Esophagus muscularis mucosa (tissue), 4 donors: ENCODE measurements at regions not wholly inside any gene's neighbourhood (a gene's known extent, or its start where the extent isn't known, plus 50 kb on each side); places are given as distances from the start of the nearest gene placed in this dataset.

Experiments
- EP300 ChIP-seq: sonication (generic); formaldehyde crosslinking; IDR thresholded peaks from one replicate; pipeline ENCODE4 v1.6.1; 2017; ENCODE audit warnings: antibody characterized with exemption
- POLR2A ChIP-seq: fragments of 450-650 bp; IDR thresholded peaks from one replicate; pipeline ENCODE4 v1.6.1; 2017; ENCODE audit warnings: antibody characterized with exemption, moderate library complexity, mild to moderate bottlenecking, low read depth
- POLR2AphosphoS5 ChIP-seq, 2 donors: sonication (generic); formaldehyde crosslinking; IDR thresholded peaks; one replicate each; pipeline ENCODE4 v1.6.1; 2017; ENCODE audit warnings: antibody characterized with exemption in 2 of 2
- TF ChIP-seq, protein P1 (sequence below), 3 experiments: fragments of 200-600 bp in 2 of 3; fragments of 450-650 bp in 1 of 3; sonication (generic) in 2 of 3; IDR thresholded peaks; one replicate each; pipeline ENCODE4 v1.5.1; 2017 to 2019; ENCODE audit warnings: antibody characterized with exemption in 3 of 3, mild to moderate bottlenecking in 2 of 3, moderate library complexity in 1 of 3

DNA sequence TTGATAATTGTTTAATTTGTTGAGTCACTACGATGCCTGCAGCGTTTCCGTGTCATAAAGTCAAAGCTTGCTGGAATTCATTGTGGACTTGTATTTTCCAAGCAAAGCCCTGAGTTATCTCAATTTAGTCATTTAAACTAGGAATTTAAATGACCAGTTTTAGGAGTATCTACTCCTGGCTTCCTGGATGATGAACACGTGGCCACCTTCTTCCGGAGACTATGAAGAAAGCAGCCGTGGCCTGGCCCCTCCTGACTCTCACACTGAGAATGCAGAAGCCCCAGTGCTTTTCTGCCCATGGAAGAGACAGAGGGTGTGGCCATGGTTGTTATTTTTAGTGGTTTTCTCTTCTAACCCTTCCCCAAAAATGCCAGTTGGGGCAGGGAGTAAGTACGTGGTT, 250.7 kb upstream of the GATB start:
- TF ChIP-seq, protein P1, sequence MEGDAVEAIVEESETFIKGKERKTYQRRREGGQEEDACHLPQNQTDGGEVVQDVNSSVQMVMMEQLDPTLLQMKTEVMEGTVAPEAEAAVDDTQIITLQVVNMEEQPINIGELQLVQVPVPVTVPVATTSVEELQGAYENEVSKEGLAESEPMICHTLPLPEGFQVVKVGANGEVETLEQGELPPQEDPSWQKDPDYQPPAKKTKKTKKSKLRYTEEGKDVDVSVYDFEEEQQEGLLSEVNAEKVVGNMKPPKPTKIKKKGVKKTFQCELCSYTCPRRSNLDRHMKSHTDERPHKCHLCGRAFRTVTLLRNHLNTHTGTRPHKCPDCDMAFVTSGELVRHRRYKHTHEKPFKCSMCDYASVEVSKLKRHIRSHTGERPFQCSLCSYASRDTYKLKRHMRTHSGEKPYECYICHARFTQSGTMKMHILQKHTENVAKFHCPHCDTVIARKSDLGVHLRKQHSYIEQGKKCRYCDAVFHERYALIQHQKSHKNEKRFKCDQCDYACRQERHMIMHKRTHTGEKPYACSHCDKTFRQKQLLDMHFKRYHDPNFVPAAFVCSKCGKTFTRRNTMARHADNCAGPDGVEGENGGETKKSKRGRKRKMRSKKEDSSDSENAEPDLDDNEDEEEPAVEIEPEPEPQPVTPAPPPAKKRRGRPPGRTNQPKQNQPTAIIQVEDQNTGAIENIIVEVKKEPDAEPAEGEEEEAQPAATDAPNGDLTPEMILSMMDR (IDR thresholded peaks at IDR 0.05): no peak
- TF ChIP-seq POLR2A (no peak), POLR2AphosphoS5 (IDR thresholded peaks at IDR 0.05) (no peak), EP300 (no peak)
